Endothelial cell (in vitro differentiated cells): ENCODE measurements at regions not wholly inside any gene's neighbourhood (a gene's known extent, or its start where the extent isn't known, plus 50 kb on each side); places are given as distances from the start of the nearest gene placed in this dataset.

Source experiments
- DNase-seq: peaks from one replicate; pipeline ENCODE4 v3.0.0; 2021; ENCODE audit warnings: low spot score
- H3K27ac Mint-ChIP-seq: one replicate; pipeline ENCODE4 v1.8.0; 2021; ENCODE audit warnings: mixed read lengths, inconsistent platforms; ENCODE audit not compliant: unreplicated experiment
- H3K27me3 Mint-ChIP-seq: one replicate; pipeline ENCODE4 v1.8.0; 2021; ENCODE audit warnings: mild to moderate bottlenecking, moderate library complexity, mixed read lengths, inconsistent platforms; ENCODE audit not compliant: unreplicated experiment
- H3K36me3 Mint-ChIP-seq: one replicate; pipeline ENCODE4 v1.8.0; 2021; ENCODE audit warnings: mild to moderate bottlenecking, low read depth, mixed read lengths, inconsistent platforms; ENCODE audit not compliant: unreplicated experiment
- H3K4me1 Mint-ChIP-seq: one replicate; pipeline ENCODE4 v1.8.0; 2021; ENCODE audit warnings: mild to moderate bottlenecking, mixed read lengths, inconsistent platforms; ENCODE audit not compliant: unreplicated experiment
- H3K4me3 Mint-ChIP-seq: one replicate; pipeline ENCODE4 v1.8.0; 2021; ENCODE audit warnings: mild to moderate bottlenecking, mixed read lengths, inconsistent platforms; ENCODE audit not compliant: unreplicated experiment
- H3K9me3 Mint-ChIP-seq: one replicate; pipeline ENCODE4 v1.8.0; 2021; ENCODE audit warnings: mixed read lengths, inconsistent platforms; ENCODE audit not compliant: unreplicated experiment
- TF ChIP-seq, protein P1 (sequence below): fragments of 200-600 bp; sonication (generic); IDR thresholded peaks from one replicate; pipeline ENCODE4 v1.5.0; 2021; ENCODE audit warnings: antibody characterized with exemption; ENCODE audit not compliant: unreplicated experiment

- no peak overlapping the region for H3K4me3 Mint-ChIP-seq
- H3K36me3 Mint-ChIP-seq, result no peaks in the 10 kb centered on the region
- TF ChIP-seq, protein P1, sequence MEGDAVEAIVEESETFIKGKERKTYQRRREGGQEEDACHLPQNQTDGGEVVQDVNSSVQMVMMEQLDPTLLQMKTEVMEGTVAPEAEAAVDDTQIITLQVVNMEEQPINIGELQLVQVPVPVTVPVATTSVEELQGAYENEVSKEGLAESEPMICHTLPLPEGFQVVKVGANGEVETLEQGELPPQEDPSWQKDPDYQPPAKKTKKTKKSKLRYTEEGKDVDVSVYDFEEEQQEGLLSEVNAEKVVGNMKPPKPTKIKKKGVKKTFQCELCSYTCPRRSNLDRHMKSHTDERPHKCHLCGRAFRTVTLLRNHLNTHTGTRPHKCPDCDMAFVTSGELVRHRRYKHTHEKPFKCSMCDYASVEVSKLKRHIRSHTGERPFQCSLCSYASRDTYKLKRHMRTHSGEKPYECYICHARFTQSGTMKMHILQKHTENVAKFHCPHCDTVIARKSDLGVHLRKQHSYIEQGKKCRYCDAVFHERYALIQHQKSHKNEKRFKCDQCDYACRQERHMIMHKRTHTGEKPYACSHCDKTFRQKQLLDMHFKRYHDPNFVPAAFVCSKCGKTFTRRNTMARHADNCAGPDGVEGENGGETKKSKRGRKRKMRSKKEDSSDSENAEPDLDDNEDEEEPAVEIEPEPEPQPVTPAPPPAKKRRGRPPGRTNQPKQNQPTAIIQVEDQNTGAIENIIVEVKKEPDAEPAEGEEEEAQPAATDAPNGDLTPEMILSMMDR, result no peak
- DNase-seq, result no peak
- no peaks in the 10 kb centered on the region for H3K4me1 Mint-ChIP-seq
- no peak overlapping the region for H3K27ac Mint-ChIP-seq
- peaks cover 1% of the 10 kb centered on the region for H3K27me3 Mint-ChIP-seq
- no peaks in the 10 kb centered on the region for H3K9me3 Mint-ChIP-seq
Measured at GRCh38 chr22:27116312-27117086, 459.1 kb downstream of the MIAT start.

DNA sequence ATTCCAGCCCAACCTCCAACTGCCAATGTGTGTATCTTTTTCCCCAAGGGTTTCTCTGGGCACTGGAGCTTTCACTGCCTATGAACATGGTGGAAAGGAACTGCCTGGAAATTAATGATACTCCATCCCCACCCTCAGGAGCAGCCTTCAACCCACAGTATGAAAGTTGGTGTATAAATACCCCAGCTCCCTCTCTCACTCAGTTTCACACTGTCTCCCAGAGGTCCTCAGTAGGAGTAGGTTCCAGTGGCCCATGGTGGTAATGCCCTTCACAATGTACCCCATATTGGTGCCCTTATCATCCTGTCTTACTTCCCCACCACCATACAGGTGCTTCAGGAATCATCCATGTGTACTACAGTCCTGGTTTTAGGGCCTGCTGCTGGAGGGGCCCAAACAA lies 462.6 kb downstream of the MIAT start:
- no peak for DNase-seq
- Mint-ChIP-seq H3K4me3 (no peak overlapping the region), H3K27me3 (peaks cover 1% of the 10 kb centered on the region), H3K4me1 (no peaks in the 10 kb centered on the region), H3K9me3 (no peaks in the 10 kb centered on the region), H3K36me3 (no peaks in the 10 kb centered on the region), H3K27ac (no peak overlapping the region)
- TF ChIP-seq, protein P1, result no peak

DNA sequence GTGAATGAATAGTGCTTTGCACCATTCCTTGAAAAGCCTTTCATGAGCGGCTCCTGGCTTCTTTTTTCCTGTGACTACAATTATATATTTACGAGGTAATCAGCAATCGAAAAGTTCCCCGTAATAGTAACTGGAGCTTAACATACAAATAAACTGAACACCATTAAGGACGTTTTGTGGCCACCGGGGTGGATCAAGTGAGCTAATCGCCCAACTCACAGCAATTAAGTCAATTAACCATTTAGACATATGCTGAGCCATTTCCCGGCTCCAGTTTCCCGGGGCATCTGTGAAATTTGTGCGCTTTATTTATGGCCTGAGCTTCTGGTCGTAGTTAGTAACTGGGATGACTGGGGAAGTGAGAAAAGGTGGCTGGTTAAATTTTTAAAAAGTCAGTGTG lies 465.2 kb downstream of the MIAT start:
- Mint-ChIP-seq H3K27ac (no peak overlapping the region), H3K27me3 (peaks cover 1% of the 10 kb centered on the region), H3K4me1 (no peaks in the 10 kb centered on the region), H3K9me3 (no peaks in the 10 kb centered on the region), H3K36me3 (no peaks in the 10 kb centered on the region), H3K4me3 (no peak overlapping the region)
- TF ChIP-seq, protein P1, result no peak
- DNase-seq, result no peak

GRCh38 chr22:27123880-27124279 lies 466.5 kb downstream of the MIAT start:
- TF ChIP-seq, protein P1, result no peak
- Mint-ChIP-seq H3K27me3 (no peaks in the 10 kb centered on the region), H3K9me3 (no peaks in the 10 kb centered on the region), H3K4me3 (no peak overlapping the region), H3K4me1 (no peaks in the 10 kb centered on the region), H3K36me3 (no peaks in the 10 kb centered on the region), H3K27ac (no peak overlapping the region)
- no peak for DNase-seq

GRCh38 chr22:27124351-27124966 lies 467.1 kb downstream of the MIAT start:
- no peak for DNase-seq

More at GRCh38 chr22:27124351-27124966, 467.1 kb downstream of the MIAT start:
- TF ChIP-seq, protein P1, result no peak
- Mint-ChIP-seq H3K9me3 (no peaks in the 10 kb centered on the region), H3K27me3 (no peaks in the 10 kb centered on the region), H3K4me3 (no peak overlapping the region), H3K36me3 (no peaks in the 10 kb centered on the region), H3K27ac (no peak overlapping the region), H3K4me1 (no peaks in the 10 kb centered on the region)
